NCI-H2171 treated with DMSO at 0.1 percent for 48 hours (cell line): ENCODE measurements at regions not wholly inside any gene's neighbourhood (a gene's known extent, or its start where the extent isn't known, plus 50 kb on each side); places are given as distances from the start of the nearest gene placed in this dataset.

ENCODE experiments used
- DNase-seq: peaks from one replicate; lab custom pipeline; 2025; lab: John Stamatoyannopoulos, UW

DNA sequence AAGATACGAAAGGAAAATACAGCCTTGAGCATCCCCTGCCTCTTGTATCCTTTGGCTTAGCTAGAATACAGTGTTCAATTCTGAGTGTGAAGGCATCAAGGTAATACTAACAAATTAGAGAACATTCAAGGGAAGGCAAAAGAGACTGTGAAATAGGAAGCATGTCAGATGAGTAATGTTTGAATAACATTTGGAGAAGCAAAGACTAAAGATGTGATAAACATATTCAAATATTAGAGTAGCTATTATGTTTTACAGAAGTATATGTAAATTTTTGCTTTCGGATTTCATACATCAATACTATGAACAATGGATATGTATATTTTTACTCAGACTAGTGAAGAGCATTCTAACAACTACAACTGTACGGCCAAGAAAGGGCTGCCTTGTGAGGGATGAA, 161.7 kb upstream of the FN1 start:
- no peak for DNase-seq

DNA sequence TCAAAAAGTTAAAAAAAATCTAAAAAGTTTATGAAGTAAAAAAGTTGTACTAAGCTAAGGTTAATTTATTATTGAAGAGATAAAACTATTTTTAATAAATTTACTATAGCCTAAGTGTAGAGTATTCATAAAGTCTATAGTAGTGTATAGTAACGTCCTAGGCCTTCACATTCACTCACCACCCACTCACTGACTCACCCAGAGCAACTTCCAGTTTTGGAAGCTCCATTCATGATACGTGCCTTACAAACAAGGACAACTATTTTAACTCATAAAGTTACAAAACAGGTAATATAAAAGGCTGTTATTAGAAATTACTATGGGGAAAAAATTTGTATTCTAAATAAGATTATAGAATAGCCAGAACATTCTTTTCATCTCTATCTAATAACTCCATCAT, 158.9 kb upstream of the FN1 start:
- no peak for DNase-seq

DNA sequence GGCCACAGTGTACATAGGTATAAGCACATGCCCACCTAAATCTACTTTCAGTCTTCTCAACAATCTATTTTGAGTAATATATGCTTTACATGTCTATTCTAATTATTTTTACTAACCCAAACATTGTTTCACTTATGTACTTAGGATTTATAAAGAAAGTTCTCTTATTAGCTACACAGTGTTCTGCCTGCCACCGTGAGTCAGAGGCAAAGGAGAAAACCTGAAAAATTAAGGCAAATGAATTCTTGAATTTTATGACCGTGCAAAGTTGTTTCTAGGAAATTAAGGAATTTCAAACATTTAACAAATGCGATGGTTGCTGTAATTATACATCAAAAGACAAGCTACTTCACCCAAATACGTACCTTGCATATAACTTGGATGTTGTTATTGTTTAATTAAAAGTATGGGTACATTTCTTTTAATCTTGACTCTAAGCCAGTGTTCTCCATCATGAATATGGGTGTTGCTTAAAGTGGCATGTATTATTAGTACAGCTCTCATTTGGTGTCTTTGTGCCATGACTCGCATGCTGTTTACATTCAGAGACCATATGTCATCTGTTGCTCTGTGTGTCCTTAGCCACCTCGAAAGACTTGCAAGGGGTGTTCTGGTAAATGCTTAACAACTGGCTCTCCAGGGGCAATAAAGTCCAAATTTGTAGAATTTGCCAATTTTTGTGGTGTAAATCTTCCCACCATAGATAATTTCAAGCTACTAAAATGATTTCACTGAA, 154.3 kb upstream of the FN1 start:
- peak; percentile 81 for DNase-seq

DNA sequence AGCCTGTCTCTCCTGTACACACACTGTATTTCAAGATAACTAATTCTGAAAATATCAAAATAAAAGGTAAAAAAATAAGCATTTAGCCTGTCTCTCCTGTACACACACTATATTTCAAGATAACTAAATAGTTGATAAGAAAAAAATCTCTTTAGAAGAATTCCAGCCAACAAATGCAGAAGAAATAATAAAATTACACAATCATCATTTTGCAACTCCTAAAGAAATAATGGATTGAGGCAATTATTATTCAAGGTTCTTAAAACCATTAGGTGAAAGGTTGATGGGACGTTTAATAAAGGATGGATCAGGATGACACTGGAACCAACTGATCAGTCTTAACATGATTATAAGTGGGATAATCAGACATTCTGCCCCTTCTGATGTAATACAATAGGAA, 148.0 kb upstream of the FN1 start:
- DNase-seq = no peak

DNA sequence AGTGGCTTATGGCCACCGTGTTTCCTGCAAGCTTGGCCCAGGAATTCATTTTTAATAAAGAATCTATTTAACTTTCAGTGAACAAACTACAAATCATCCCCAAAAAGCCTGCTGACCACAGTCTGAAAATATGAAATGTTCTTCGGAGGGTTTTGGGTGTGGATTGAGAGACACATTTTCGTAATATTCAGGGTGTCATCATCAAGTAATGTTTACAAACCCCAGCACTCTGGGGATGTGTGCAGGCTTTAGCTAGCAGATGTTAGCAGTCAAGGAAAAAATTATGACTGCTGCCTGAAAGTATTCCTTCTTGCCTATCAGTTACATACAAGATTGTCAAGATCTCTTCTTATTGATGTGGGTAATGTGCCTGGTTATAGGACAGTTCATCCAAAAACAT, 143.9 kb upstream of the FN1 start:
- peak; percentile 72 for DNase-seq

DNA sequence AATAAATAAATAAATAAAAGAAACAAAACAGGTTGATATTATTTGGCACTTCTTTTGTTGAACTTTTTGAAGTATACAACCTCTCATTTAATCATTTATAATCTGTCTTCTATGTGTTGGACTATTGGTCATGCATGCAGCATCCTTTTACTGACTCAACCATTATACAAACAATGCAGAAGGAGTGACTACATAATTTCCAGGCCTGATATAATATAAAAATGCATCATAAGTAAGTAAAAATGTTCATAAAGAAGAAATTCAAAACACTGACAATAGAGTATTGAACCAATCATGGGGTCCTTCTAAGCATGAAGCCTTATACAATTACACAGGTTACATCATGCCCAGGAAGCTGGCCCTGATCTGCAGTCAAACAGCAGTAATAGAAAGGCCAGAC, 141.5 kb upstream of the FN1 start:
- DNase-seq = no peak

DNA sequence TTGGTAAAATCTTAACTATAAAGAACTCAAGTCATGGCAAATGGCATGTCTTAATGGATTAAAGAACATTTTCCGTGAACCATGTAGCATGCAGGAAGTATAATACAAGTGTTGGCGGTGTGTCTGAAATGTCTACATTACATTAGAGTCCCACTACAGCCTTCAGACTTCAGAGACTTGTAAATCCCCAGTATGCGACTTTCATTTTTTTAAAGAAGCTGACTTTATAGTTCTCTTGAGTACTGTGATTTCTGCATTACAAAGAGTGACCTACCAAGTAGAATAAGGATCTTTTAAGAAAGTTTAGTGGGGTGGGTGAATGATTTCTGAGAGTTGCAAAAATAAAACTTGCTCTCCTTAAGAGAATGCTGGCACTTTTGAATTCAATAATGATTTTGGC, 140.7 kb upstream of the FN1 start:
- DNase-seq = no peak

DNA sequence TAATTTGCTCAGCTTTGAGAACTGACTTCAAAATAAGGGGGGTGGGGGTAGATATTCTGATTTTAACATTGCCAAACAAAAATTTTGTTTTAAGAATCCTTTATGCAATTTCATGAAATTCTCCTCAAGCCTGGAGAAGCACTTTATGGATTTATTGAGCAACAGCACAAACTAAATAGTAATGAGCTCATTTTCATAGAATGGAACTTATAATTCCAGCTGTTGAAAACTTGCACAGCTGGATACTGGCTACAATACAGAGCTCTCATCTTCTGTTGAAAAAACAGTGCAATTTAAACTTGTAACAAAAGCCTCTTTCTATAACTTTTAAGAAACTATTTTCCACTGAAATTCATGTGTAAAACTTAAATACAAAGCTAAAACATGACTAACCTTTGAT, 137.6 kb upstream of the FN1 start:
- DNase-seq = no peak

DNA sequence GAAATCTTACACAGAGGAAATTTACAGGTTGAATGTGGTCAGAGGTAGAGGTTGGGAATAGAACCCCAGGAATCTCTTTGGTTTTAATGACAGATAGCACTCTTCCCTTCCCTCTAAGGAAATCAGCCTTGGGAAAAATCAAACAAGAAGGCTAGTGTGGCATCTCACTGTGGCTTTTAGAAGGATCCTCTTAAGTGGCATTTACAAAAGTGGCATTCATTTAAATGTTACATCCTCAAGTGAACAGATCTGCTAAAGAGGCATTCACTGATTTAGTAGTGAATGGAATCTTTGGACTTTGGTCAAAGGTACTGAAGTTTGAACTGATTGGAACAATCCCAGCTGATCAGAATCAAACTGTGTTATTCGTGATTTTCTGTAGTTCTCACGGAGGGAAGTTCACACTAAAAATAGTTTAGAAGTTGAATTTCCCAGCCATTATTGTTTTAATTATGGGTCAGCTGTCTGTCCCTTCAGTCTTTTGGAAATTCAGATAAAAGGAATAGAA, 136.5 kb upstream of the FN1 start:
- DNase-seq = no peak

DNA sequence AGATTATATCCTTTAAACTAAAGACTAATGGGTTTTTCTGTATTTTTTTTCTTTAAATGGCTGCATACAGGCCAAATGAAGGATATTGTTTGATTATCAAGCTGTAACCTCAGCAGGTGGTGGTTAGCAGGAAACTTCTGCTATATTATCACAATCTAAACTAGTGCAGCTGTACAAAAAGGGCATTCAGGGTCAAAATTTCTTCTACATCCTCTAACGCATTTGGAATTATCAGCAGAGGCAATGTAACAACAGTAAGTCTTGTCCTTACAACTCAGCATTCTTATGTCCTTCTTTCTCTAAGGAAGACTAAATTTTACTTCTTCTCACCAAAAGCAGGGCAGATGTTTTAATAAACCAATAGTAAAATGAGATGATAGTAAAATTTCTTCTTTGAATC, 135.8 kb upstream of the FN1 start:
- DNase-seq = no peak

DNA sequence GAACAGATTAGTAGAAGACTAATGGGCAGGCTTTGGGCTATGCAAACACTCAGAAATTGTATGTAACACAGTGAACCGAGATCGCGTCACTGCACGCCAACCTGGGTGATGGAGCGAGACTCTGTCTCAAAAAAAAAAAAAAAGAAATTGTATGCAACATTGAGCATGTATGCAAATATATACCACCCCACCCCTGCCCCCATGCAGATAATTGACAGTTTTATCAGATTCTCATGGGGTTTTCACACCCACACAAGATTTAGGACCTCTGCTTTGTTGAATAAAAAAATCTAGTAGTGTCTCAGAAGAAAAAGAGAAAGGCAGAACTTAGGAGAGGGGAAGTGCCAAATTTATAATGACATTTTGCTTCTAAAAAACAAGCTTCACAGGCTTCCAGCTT, 131.6 kb upstream of the FN1 start:
- no peak for DNase-seq

DNA sequence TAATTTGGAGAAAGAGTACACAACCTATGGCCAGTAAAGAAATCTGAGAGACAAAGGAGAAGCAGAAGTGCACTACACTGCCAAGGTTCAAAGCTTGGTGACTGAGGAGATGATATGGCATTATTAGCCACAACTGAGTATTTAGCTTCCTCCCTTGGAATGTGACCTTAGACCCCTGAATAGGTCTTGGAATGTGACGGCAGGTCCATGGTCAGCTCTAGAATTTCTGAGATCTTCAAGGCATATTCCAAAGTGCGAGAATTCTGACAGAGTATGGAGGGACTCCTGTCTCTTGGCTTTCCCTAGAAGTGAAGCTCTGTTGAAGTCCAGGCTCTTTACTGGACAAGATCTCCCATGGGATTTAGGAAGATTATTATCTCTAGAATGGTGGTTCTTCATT, 130.0 kb upstream of the FN1 start:
- DNase-seq = no peak

DNA sequence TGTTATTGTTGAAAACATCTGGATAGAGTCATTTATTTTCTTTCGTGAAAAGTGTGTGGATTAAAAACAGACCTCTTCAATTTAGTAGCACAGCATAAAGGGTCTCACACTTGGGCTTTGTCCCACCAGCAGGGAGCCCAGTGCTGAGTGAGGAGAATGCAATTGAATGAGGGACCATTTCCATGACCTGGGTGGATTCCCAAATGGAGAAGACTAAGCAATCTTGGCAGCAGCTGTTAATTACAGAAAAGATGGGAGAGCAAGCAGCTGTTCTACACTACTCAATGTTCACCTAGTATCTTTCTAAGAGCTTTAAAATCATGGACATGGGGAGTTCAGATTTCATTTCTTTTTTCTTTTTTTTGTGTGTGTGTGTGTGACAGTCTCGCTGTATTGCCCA, 121.8 kb upstream of the FN1 start:
- DNase-seq = peak; percentile 38

DNA sequence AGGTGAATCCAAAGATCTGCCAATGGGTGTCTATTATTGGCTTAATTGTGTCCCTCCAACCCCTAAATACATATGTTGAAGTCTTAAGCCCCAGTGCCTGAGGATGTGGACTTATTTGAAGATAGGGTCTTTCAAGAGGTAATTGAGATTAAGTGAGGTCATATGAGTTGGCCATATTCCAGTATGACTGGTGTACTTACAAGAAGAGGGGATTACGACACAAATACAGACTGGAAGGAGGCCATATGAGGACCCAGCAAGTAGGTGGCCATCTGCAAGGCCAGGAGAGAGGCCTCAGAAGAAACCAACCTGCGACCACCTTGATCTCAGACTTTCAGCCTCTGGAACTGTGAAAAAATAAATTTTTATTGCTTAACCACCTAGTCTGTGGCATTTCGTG, 121.1 kb upstream of the FN1 start:
- DNase-seq = no peak

DNA sequence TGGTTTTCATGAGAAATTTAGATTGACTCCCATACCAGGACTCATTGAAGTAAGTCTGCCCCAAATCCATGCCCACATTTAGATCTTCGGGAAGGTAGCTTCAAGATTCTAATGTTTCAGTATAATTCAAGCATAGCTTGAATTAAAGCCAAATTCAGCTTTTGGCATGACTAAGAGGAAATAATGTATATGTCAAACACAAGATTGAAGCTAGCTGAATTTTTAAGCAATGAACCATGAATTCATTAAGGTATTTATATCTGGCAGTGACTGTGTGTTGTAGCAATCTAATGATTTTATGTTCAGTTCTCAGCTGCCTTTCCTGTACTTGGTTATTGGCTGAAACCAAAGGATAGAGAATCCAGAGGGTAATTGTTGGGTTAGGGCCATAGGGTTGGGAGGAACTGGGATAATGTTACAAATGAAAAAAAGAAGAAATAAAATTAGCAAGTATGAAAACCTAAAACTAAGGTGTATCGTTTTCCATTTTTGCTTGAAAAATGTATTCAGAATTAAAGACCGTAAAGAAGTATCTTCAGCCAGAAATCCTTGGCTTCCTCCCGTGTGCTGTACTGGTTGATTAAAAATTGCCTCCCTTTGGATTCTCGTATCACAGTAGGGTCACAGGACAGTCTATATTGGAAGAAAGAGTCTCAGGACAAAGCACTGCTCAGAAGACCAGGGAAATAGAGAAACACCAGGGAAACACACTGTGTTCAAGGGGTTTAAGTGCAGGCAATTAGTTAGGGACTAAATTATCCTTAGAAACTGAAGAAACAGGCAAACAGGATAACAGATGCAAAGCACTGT, 119.0 kb upstream of the FN1 start:
- DNase-seq = no peak

DNA sequence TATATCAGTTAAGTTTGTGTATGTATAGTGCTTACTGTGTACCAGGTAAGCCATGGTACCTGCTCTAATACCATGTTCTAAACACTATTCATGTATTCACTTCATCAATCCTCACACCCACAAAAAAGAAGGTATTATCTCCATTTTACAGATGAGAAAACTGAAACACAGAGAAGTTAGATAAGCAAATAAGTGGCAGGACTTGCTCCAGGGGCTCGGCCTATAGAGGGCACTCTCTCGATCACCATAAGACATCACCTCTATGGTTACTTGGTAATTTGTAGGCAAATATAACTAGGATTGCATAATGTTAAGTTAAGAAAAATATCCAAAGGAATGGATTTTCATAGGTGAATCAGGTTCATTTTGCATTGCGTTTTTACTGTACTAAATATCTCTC, 118.1 kb upstream of the FN1 start:
- DNase-seq = no peak

DNA sequence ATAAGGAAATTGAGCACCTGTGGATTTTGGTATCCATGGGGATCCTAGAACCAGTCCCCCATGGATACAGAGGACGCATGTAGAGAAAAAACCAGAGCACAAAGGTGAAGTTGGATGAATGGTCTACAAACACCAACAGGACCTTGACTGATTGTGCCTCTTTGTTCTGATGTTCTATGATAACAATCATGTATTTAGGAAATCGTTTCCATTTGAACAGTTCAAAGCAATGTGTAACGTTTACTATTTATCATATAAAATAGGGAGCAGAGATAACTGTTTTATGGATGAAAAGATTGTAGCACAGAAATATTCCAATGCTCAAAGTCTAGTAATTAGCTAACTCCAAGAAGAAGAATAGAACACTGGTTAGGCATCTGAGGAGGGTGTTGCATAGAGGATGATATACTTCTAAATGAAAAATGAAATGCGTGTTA, 116.3 kb upstream of the FN1 start:
- no peak for DNase-seq

DNA sequence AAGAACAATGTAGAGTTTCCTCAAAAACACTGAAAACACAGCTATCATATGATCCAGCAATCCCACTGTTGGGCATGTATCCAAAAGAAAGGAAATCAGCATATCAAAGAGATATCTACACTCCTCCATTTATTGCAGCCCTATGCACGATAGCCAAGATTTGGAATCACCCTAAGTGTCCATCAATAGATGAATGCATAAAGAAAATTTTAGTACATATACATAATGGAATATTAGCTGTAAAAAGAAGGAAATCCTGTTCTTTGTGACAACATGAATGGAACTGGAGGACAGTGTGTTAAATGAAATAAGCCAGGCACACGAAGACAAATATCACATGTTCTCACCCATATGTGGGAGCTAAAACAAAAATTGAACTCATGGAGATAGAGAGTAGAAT, 114.5 kb upstream of the FN1 start:
- DNase-seq = no peak

DNA sequence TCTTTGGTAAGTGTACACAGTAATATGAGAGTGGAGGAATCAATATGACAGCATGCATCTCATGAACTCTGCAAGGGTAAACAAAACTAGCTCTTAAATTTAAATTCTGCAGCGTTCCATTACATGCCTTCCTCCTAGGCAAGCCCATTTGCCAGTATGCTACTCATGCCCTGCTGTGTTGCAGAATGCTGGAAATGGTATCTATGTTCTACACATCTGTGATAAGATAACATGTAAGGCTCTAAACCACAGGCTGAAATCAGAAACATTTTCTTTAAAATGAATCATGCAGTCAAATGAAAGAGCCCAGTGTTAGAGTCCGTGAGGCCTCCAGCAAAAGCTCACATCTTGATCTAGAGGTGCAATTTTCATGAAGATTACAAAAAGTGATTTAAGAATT, 112.8 kb upstream of the FN1 start:
- no peak for DNase-seq

DNA sequence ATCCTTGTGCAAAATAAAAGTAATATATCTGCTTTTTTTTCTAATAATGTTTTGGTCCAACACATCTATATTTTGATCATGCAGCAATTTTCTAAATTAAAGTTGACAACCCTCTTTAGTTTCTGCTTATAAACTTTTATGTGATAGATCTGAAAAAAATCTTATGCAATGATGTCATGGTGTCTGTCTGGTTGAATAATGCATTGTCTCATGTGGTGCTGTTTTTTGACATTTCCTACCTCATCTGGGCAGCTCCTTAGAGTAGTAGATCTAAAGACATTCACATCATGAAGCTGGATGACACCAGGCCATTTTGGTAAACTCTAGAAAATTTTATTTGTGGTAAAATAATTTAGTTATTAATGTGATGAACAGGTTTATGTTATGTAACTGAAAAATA, 106.8 kb upstream of the FN1 start:
- DNase-seq = no peak

DNA sequence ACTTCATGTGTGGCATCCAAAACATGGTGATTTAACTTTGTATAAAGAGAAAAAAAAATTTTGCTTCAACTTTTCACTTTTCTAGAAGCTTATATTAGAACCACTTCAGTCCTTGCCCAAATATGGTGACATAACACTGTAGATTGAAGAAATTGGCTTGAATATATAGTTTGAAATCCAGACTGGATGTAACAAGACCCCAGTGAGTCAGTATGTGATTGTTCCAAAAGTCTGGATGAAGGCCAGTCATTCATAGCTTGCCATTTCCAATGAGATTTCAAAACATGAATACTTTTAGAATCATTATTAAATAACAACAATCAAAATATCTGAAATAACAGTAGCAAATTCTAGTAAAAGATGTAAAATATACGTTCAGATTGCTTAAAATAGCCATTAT, 104.8 kb upstream of the FN1 start:
- DNase-seq = no peak

DNA sequence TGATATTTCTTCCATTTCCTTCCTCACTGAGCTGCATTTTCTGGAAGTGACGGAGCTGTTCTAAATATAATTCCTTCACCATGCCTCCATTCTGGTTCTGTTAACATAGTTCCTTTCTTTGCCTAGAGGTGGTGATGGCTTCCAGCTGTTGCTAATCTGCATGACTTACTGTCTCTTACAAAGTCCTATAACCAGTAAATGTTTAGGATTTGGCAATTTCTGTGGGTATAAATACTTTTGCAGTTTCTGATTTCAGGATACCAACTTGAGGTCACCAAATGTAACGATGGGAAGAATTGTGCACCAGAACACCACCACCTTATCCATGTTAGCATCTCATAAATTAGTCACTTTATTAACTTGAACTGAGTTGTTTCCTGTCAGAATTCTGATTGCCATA, 101.7 kb upstream of the FN1 start:
- no peak for DNase-seq

DNA sequence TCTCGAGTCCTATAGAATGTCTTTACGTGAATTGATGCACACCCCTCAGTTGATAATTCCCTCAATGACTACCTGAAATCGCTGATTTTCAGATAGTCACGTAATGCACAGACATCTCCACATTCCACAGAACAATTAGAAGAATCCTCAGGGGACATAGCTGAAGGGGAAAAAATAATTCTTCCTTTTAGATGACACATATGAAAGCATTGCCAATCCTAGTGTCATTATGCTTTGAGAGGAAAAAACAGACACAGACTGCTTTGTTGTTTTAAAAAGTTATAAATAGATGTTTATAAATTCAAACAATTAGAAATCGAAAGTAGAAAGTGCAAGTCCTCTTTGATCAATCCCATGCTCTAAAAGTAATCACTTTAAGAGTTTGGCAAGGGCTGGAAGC, 100.6 kb upstream of the FN1 start:
- DNase-seq = no peak

DNA sequence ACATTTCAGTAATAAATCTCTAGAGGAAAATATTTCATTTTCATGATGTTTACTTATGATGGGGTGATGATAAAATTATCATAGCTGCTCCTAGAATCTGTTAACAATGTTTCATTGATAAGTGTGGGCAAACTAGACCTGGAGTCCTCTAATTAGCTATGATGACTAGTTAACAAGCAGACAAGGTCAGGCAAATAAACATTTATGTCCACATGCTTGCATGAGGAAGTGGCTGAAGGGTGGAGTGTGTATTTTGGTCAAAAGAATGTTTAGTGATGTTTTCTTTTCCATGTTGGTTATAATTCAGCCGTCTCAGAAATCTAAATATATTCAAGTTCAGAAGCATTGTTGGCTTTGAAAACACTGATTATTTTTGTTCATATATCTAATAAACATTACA, 99.9 kb upstream of the FN1 start:
- no peak for DNase-seq
